GM12872 (cell line): ENCODE measurements at regions not wholly inside any gene's neighbourhood (a gene's known extent, or its start where the extent isn't known, plus 50 kb on each side); places are given as distances from the start of the nearest gene placed in this dataset.

Experiments used
- TF ChIP-seq, protein P1 (sequence below): IDR thresholded peaks from 3 replicates; pipeline ENCODE4 v1.5.1; 2011; ENCODE audit warnings: low read depth, mild to moderate bottlenecking, low read length, moderate library complexity; ENCODE audit not compliant: insufficient read depth

- TF ChIP-seq, protein P1, sequence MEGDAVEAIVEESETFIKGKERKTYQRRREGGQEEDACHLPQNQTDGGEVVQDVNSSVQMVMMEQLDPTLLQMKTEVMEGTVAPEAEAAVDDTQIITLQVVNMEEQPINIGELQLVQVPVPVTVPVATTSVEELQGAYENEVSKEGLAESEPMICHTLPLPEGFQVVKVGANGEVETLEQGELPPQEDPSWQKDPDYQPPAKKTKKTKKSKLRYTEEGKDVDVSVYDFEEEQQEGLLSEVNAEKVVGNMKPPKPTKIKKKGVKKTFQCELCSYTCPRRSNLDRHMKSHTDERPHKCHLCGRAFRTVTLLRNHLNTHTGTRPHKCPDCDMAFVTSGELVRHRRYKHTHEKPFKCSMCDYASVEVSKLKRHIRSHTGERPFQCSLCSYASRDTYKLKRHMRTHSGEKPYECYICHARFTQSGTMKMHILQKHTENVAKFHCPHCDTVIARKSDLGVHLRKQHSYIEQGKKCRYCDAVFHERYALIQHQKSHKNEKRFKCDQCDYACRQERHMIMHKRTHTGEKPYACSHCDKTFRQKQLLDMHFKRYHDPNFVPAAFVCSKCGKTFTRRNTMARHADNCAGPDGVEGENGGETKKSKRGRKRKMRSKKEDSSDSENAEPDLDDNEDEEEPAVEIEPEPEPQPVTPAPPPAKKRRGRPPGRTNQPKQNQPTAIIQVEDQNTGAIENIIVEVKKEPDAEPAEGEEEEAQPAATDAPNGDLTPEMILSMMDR = no peak
Observed at GRCh38 chr10:55169493-55169892, 368.5 kb upstream of the PCDH15 start.

DNA sequence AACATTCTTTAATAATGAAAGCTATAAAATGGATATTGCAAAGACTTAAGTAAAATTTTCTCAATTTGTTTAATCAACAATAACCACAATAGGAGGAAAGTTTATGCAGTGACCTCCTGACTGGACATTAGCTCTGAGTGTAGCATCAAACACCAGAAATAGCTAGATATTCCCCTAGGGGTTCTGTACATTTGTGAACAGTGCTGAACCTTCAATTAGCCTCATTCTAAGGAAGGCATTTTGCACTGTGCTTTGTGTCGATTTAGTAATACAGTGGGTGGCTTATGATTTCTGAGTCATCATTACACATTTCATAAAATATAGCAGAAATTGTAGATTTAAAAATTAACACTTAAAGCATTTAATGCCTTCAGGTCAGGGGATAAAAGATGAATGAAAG is 367.3 kb upstream of the PCDH15 start:
- TF ChIP-seq, protein P1 = no peak

DNA sequence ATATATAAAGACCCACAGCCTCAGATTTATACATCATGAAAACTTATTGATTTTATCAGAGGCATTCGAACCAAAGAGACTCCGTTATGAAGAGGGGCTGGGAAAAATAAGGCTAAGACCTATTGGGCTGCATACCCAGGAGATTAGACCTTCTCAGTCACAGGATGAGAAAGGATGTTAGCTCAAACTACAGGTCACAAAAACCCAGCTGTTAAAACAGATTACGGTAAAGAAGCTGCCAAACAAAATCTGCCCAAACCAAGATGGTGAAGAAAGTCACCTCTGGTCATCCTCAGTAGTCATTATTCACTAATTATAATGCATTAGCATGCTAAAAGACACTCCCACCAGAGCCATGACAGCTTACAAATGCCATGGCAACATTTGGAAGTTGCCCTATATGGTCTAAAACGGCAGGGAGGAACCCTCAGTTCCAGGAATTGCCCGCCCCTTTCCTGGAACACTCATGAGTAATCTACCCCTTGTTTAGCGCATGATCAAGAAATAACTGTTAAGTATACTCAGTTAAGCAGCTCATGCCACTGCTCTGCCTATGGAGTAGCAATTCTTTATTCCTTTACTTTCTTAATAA is 362.5 kb upstream of the PCDH15 start:
- TF ChIP-seq, protein P1 = no peak

DNA sequence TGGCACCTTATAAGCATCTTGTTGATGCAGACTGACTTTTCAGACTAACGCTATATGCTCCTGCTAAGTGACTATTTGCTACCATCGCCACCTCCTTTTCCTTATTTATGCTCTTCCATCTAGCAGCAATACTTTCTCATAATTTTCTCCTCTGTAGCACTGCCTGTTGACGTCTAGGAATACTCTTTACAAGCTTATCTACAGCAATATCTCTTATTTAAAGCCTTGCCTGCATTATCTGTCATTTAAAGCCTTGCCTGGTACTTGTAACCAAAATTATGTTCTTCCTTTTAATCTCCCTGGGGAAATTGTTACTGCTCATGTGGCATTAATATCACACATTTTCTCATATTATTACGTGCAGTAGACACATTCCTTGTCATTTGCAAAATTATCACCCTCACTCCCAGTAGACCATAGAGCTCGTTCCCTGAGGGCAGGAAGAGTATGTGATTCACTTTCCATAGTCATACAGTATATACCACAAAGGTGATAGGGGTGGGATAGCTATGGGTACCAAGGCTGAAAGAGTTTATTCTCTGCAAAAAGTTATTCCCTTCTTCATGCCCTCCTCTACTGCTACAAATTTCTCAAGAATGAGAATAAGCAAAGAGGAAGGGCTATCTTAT is 359.7 kb upstream of the PCDH15 start:
- TF ChIP-seq, protein P1 = no peak

DNA sequence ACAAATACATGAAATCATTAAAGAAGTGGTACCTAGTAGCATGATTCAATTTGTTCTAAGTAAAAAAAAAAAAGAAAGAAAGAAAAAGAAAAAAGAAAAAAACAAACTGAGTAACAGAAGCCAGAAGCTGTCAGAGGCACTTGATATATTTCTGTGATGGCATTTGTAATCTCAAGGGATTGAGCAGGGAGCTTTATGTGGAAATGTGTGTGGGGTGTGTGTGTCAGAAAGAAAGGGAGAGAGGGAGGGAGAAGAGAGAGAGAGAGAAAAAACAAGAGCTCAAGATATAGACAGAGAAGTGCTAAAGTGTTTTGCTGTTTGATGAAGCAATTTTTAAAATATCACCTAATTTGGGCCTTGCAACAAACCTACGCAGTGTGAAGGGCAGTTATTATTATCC is 357.6 kb upstream of the PCDH15 start:
- TF ChIP-seq, protein P1 = no peak

DNA sequence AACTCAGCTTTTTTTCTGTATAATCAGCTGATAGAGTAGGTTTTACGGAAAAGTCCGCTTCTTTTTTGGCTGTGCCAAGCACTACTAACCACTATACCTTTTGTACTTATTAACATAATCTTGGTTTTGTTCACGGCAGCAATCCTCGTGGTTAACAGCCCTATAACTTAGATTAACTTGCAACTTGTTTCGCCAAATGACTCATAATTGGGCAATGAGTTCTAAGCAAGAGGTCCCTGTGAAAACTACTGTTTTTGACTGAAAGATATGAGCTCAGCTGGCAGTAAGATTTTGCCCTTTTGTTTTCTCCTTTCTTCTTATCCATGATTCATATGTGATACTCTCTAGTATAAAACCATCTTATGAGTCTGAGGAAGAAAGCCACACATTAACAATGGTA is 345.0 kb upstream of the PCDH15 start:
- TF ChIP-seq, protein P1 = no peak

- TF ChIP-seq, protein P1 = no peak
Observed at GRCh38 chr10:55144001-55144400, 343.0 kb upstream of the PCDH15 start.
